Fibroblast of villous mesenchyme (primary cell): ENCODE measurements at regions not wholly inside any gene's neighbourhood (a gene's known extent, or its start where the extent isn't known, plus 50 kb on each side); places are given as distances from the start of the nearest gene placed in this dataset.
A peak's percentile ranks its signal among the peaks of the same experiment; 100 is the strongest.

Experiments
- DNase-seq: peaks from one replicate; pipeline ENCODE4 v3.0.0-alpha.2; 2010; ENCODE audit warnings: low read depth
- H3K4me3 ChIP-seq: 2 replicates; pipeline ENCODE4 v1.5.1; 2011; ENCODE audit warnings: low read depth, mild to moderate bottlenecking, low read length
- CTCF ChIP-seq: IDR thresholded peaks from 2 replicates; pipeline ENCODE4 v1.5.1; 2012; ENCODE audit warnings: low read depth, mild to moderate bottlenecking, low read length; ENCODE audit not compliant: insufficient read depth

DNA sequence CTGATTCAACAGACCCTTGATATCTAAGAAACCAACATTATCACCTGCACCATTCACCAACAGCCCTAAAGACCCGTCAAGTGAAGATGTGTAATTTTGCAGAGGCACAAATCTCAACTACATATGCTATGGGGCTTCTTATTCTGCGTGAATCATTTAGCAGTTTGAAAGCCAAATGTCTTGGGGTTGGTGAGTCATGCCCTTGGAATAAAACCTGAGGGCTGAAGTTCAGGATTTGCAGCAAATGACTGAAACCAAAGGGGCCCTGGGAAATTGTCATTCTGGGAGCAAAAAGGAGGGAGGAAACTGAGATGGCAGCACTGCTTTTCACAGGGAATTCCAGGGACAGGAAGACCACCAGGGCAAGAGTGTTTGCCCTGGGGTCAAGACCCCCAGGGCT, 79.2 kb upstream of the TNR start:
- H3K4me3 ChIP-seq: no peak overlapping the region

GRCh38 chr1:175820456-175821025, 77.1 kb upstream of the TNR start:
- DNase-seq: no peak
- TF ChIP-seq CTCF: no peak
- H3K4me3 ChIP-seq: no peak overlapping the region

More for the DNA sequence above, 79.2 kb upstream of the TNR start:
- DNase-seq: peak; percentile 27
- no peak for TF ChIP-seq CTCF

DNA sequence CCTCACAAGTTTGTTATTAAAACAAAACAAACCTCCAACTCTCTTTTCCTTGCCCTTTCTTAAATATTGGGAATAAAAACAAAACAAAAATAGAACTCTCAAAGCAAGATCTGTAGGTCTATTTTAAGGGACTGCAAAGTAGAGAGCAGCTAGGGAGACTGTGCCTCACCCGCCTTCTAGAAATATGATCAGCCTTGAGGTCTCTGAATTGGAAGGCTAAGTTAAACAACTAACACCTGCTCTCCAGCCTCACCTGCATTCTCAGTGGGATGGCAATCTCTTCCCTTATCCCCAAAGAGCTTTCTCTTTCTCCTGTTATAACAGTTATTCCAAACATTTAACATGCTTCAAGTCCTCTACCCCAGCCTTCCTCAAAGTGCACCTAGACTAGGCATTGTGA, 75.5 kb upstream of the TNR start:
- no peak for TF ChIP-seq CTCF
- no peak for DNase-seq
- no peak overlapping the region for H3K4me3 ChIP-seq

GRCh38 chr1:175817445-175817844, 74.0 kb upstream of the TNR start:
- TF ChIP-seq CTCF: no peak
- no peak for DNase-seq
- H3K4me3 ChIP-seq: no peak overlapping the region

DNA sequence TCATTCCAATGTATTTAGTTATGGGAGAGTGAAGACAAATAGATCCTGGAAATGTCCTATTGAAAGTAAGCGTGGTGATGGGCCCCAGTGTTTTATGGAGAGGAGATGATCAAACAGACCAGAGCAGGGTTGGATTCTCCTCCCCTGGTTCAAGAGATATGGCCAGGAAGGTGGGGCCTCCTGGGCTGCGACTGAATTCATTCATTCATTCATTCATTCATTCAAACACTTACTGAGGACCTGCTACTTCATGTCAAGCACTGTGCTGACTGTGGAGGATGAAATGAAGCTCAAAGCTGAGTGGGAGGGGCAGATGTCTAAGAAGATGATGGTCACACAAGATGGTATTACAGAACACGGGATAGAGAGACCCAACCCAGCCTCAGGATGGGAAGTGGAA, 71.5 kb upstream of the TNR start:
- TF ChIP-seq CTCF: no peak
- no peak overlapping the region for H3K4me3 ChIP-seq
- DNase-seq: no peak

GRCh38 chr1:175812936-175813335, 69.5 kb upstream of the TNR start:
- TF ChIP-seq CTCF: no peak
- H3K4me3 ChIP-seq: no peak overlapping the region
- no peak for DNase-seq

DNA sequence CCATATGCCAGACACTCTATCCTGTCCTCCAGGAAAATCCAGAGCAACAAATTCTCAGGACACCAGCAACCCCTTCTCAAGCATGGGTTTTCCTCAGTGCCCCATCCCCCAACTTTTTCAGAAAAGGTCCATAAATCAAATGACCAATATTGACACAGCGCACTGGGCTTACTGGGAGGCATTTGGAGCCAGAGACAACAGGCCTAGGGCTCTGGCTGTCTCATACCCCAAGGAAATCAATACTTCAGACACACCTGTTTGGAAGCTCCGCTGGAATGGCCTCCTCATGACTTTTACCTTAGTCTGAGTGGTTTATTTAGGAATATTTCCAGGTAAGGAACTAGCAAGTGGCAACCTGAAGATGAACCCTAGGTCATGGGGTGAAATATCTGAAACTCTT, 66.9 kb upstream of the TNR start:
- DNase-seq: no peak
- no peak overlapping the region for H3K4me3 ChIP-seq
- TF ChIP-seq CTCF: no peak
